ENCODE measurements at regions not wholly inside any gene's neighbourhood (a gene's known extent, or its start where the extent isn't known, plus 50 kb on each side); places are given as distances from the start of the nearest gene placed in this dataset.
"Not testable (repeated sequence)": the region's sequence is repeated elsewhere in the genome, so short reads cannot be mapped to it uniquely, and the experiment has no call there.

GRCh38 chr2:91658336-91658735, 2966.9 kb downstream of the RPIA start:
- H3K4me3 Mint-ChIP-seq; H3K27me3 Mint-ChIP-seq (ENCODE audit: low read depth); DNase-seq (ENCODE audit: low spot score); H3K4me1 Mint-ChIP-seq (ENCODE audit: low read depth); H3K9me3 Mint-ChIP-seq; H3K27ac Mint-ChIP-seq; H3K36me3 Mint-ChIP-seq (ENCODE audit: low read depth): not testable (repeated sequence)

- H3K4me3 Mint-ChIP-seq; H3K4me1 Mint-ChIP-seq (ENCODE audit: low read depth); H3K27ac Mint-ChIP-seq; DNase-seq (ENCODE audit: low spot score); H3K9me3 Mint-ChIP-seq; H3K36me3 Mint-ChIP-seq (ENCODE audit: low read depth); H3K27me3 Mint-ChIP-seq (ENCODE audit: low read depth): not testable (repeated sequence)
Measured at GRCh38 chr2:91659189-91659916, 2967.9 kb downstream of the RPIA start.

- H3K27me3 Mint-ChIP-seq (ENCODE audit: low read depth); H3K27ac Mint-ChIP-seq; H3K9me3 Mint-ChIP-seq; DNase-seq (ENCODE audit: low spot score); H3K36me3 Mint-ChIP-seq (ENCODE audit: low read depth); H3K4me1 Mint-ChIP-seq (ENCODE audit: low read depth): not testable (repeated sequence)
- H3K4me3 Mint-ChIP-seq, result peak overlapping the region; percentile 61
Measured at GRCh38 chr2:91659917-91660275, 2968.4 kb downstream of the RPIA start.

DNA sequence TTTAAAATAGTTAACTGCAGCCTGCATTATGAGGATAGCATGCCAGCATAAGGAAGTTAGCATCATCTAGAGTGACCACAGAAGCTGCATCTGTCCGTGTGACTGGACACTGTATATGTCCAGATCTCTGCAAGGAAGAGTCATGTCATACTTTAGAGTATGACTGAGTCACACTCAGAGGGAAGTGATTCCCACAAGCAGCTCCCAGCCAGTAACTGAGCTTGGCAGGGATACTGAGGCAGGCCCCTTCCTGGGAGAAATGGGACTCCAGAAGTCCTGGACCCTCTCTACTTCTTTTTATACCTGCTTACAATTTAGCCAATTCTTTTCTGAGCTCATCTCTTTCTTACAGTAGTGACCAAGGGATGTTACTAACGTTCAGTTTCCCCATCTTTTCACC, 2975.9 kb downstream of the RPIA start:
- not testable (repeated sequence) for H3K36me3 Mint-ChIP-seq (ENCODE audit: low read depth); DNase-seq (ENCODE audit: low spot score)

DNA sequence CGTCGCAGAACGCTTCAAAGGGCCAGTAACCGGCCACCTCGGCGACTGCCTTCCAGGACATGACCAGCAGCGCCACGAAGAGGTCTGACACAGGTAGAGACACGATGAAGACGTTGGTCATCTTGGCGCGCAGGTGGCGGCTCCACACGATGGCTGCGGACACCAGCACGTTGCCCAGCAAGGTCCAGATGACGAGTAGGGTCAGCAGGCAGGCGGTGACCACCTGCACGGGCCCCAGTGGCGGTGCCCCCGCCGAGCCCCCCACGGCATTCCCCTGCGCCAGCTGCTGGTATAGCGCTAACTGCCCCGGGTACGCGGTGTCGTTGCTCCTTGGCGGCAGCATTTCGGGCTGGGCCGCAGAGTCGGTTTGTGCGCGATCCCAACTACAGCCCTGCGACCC, 2994.1 kb downstream of the RPIA start:
- not testable (repeated sequence) for H3K27ac Mint-ChIP-seq; H3K4me3 Mint-ChIP-seq; H3K4me1 Mint-ChIP-seq (ENCODE audit: low read depth); DNase-seq (ENCODE audit: low spot score); H3K36me3 Mint-ChIP-seq (ENCODE audit: low read depth); H3K27me3 Mint-ChIP-seq (ENCODE audit: low read depth); H3K9me3 Mint-ChIP-seq

More for the DNA sequence above, 2975.9 kb downstream of the RPIA start:
- H3K27ac Mint-ChIP-seq; H3K9me3 Mint-ChIP-seq; H3K4me1 Mint-ChIP-seq (ENCODE audit: low read depth); H3K27me3 Mint-ChIP-seq (ENCODE audit: low read depth); H3K4me3 Mint-ChIP-seq: not testable (repeated sequence)

DNA sequence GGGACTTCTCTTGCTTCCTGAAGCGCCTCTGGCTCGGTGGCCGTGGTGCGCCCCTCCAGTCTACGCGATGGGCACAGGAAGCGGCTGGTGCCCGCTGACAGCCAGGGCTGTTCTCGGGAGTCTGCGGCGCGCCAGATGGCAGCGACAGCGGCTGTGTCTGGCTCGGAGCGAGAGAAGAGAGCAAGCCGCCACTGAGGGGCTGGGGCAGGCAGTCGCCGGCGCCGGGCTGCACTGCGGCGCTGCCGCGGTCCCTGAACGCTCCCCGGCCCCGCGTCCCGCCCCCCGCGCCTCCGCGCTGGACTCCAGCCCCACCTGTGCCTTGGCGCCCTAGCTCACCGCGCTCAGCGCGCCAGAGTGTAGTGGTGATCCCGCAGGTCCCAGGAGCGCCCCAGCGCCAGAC, 2994.6 kb downstream of the RPIA start:
- not testable (repeated sequence) for H3K9me3 Mint-ChIP-seq; DNase-seq (ENCODE audit: low spot score); H3K27me3 Mint-ChIP-seq (ENCODE audit: low read depth); H3K4me1 Mint-ChIP-seq (ENCODE audit: low read depth); H3K4me3 Mint-ChIP-seq; H3K36me3 Mint-ChIP-seq (ENCODE audit: low read depth); H3K27ac Mint-ChIP-seq
